CD14-positive monocyte (primary cell): ENCODE measurements at regions not wholly inside any gene's neighbourhood (a gene's known extent, or its start where the extent isn't known, plus 50 kb on each side); places are given as distances from the start of the nearest gene placed in this dataset.

Experiments
- DNase-seq, 3 donors: peaks; one replicate each; pipeline ENCODE4 v3.0.0-alpha.2; 2011 to 2022
- H2AFZ ChIP-seq: 2 replicates; pipeline ENCODE4 v1.6.0; 2012; ENCODE audit warnings: mild to moderate bottlenecking, low read depth, low read length, inconsistent platforms; ENCODE audit not compliant: insufficient read depth, poor library complexity, severe bottlenecking
- H3K27ac ChIP-seq, 2 donors: 1 replicate in 1 of 2; 2 replicates in 1 of 2; pipeline ENCODE4 v1.5.1; 2012 to 2013; ENCODE audit warnings: low read length in 2 of 2, control low read depth in 1 of 2, inconsistent platforms in 1 of 2, low read depth in 1 of 2, mild to moderate bottlenecking in 1 of 2
- H3K27me3 ChIP-seq, 2 donors: one replicate each; pipeline versions ENCODE4 v1.6.0 to v1.6.1; 2011 to 2013; ENCODE audit warnings: low read length in 2 of 2; ENCODE audit not compliant: control insufficient read depth in 2 of 2, insufficient read depth in 2 of 2
- H3K36me3 ChIP-seq, 2 donors: replicated peaks in 1 of 2; 1 replicate in 1 of 2; 2 replicates in 1 of 2; pipeline versions ENCODE4 v1.5.1 to v1.6.1; 2012 to 2013; ENCODE audit warnings: low read length in 2 of 2, control low read depth in 1 of 2, inconsistent platforms in 1 of 2, mild to moderate bottlenecking in 1 of 2; ENCODE audit not compliant: insufficient read depth in 2 of 2, control insufficient read depth in 1 of 2
- H3K4me1 ChIP-seq, 2 donors: 1 replicate in 1 of 2; 2 replicates in 1 of 2; pipeline versions ENCODE4 v1.5.1 to v1.6.1; 2012 to 2013; ENCODE audit warnings: low read length in 2 of 2, control low read depth in 1 of 2, inconsistent platforms in 1 of 2, mild to moderate bottlenecking in 1 of 2, moderate library complexity in 1 of 2; ENCODE audit not compliant: insufficient read depth in 2 of 2, control insufficient read depth in 1 of 2
- H3K4me2 ChIP-seq: replicated peaks from 2 replicates; pipeline ENCODE3; 2012; ENCODE audit warnings: low read length, moderate library complexity, mild to moderate bottlenecking; ENCODE audit not compliant: poor library complexity, severe bottlenecking; ENCODE audit errors: extremely low read depth
- H3K4me3 ChIP-seq, 3 experiments: fragments of 200-600 bp in 1 of 3; sonication (generic) in 1 of 3; replicated peaks in 1 of 3; 1 replicate in 2 of 3; 2 replicates in 1 of 3; pipeline ENCODE4 v1.5.1; 2011 to 2013; ENCODE audit warnings: low read length in 3 of 3, mild to moderate bottlenecking in 3 of 3, control low read depth in 2 of 3, low read depth in 2 of 3, inconsistent platforms in 1 of 3, moderate library complexity in 1 of 3
- H3K79me2 ChIP-seq: 2 replicates; pipeline ENCODE4 v1.6.0; 2012; ENCODE audit warnings: mild to moderate bottlenecking, control low read depth, inconsistent platforms, low read length, moderate library complexity; ENCODE audit not compliant: insufficient read depth
- H3K9ac ChIP-seq: 2 replicates; pipeline ENCODE4 v1.6.0; 2017; ENCODE audit warnings: low read length, mild to moderate bottlenecking; ENCODE audit not compliant: insufficient read depth, poor library complexity, severe bottlenecking
- H3K9me3 ChIP-seq, 2 donors: replicated peaks in 1 of 2; 1 replicate in 1 of 2; 2 replicates in 1 of 2; pipeline versions ENCODE4 v1.5.1 to v1.6.1; 2012 to 2013; ENCODE audit warnings: low read length in 2 of 2, control low read depth in 1 of 2; ENCODE audit not compliant: control insufficient read depth in 1 of 2, insufficient read depth in 1 of 2
- H4K20me1 ChIP-seq: 2 replicates; pipeline ENCODE4 v1.6.0; 2012; ENCODE audit warnings: mild to moderate bottlenecking, low read length, control low read depth, moderate library complexity; ENCODE audit not compliant: insufficient read depth
- H3K27ac Mint-ChIP-seq, 7 donors: one replicate each; pipeline ENCODE4 v1.8.0; 2020; ENCODE audit warnings: mild to moderate bottlenecking in 7 of 7, mixed read lengths in 7 of 7, moderate library complexity in 6 of 7, inconsistent platforms in 2 of 7
- H3K27me3 Mint-ChIP-seq, 3 donors: one replicate each; pipeline ENCODE4 v1.8.0; 2021 to 2022; ENCODE audit warnings: low read depth in 3 of 3, mild to moderate bottlenecking in 3 of 3, mixed read lengths in 3 of 3, moderate library complexity in 3 of 3, inconsistent platforms in 1 of 3
- H3K36me3 Mint-ChIP-seq, 2 donors: one replicate each; pipeline ENCODE4 v1.8.0; 2020; ENCODE audit warnings: mixed read lengths in 2 of 2, inconsistent platforms in 1 of 2, mild to moderate bottlenecking in 1 of 2
- H3K4me1 Mint-ChIP-seq: one replicate; pipeline ENCODE4 v1.8.0; 2020; ENCODE audit warnings: mild to moderate bottlenecking, mixed read lengths
- H3K4me3 Mint-ChIP-seq, 2 donors: one replicate each; pipeline ENCODE4 v1.8.0; 2020; ENCODE audit warnings: mild to moderate bottlenecking in 2 of 2, mixed read lengths in 2 of 2, moderate library complexity in 1 of 2
- H3K9me3 Mint-ChIP-seq, 7 donors: one replicate each; pipeline ENCODE4 v1.8.0; 2020 to 2022; ENCODE audit warnings: mixed read lengths in 7 of 7, mild to moderate bottlenecking in 6 of 7, moderate library complexity in 6 of 7, inconsistent platforms in 2 of 7
- WGBS: methylation state at CpG from one replicate; pipeline ENCODE4 v1.1.5; 2013; ENCODE audit warnings: missing lambda C conversion rate; ENCODE audit not compliant: insufficient coverage; 5-methylcytosine and 5-hydroxymethylcytosine counted together
- intact Hi-C, 2 donors: fragments of 100-400 bp; cut with micrococcal nuclease; formaldehyde crosslinking; loops; one replicate each; pipeline versions ENCODE4 v1.15.0 to v1.15.1; 2023
- TF ChIP-seq, protein P1 (sequence below): fragments of 200-600 bp; IDR thresholded peaks from one replicate; pipeline ENCODE4 v1.8.0; 2022; ENCODE audit warnings: antibody characterized with exemption, mild to moderate bottlenecking

DNA sequence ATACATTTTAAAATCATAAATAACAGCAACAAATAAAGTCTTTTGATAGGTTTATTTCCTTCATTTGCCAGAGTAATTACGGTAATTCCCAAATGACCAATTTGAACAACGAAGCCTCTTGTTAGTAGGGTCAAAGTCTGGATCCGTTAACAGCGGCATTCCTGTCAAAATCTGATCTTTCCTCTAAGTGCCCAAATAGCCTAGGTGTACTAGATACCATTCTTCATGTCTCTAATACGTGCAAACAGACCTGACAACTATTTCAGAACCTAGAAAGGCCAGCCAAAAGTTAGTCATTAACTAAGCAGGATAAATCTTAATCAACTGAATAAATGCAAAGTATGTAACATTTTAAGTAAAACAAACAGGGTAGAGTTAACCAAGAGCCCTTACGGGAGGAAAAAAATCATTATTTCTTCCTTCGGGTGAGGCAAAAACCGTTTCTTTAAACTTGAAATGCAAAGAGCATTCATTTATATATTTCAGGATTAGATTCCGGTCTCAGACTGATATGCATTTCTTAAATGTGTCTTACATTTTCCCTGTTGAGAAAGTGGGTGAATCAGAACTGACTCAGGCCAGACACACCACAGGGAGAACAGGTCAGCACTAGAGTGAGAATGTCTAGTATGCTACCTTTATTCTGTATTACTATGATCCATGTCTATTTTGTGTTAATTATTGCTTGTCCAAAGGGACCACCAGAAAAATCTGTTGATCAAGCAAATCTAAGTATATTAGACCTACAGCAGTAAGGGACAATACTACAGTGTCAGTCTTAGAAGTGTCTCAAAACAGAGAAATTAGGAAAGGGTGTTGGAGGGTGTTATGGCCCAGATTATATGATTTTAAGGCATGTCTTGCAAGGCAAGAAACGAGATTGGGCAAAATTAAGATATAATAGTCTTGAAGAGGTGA, 141.5 kb upstream of the NDUFV2 start:
- WGBS, result 97% methylated on average over 3 of the region's 10 CpGs
- H3K4me2 ChIP-seq, result no peak overlapping the region
- no peaks in the 10 kb centered on the region for H3K36me3 ChIP-seq
- H3K4me1 ChIP-seq, result peaks cover 9% of the 10 kb centered on the region in 2 donors
- Mint-ChIP-seq H3K9me3 (peaks cover 0 to 2% (median under 1%) of the 10 kb centered on the region in 7 donors), H3K4me3 (no peak overlapping the region), H3K4me1 (peaks cover 10% of the 10 kb centered on the region), H3K36me3 (no peaks in the 10 kb centered on the region), H3K27ac (no peak overlapping the region), H3K27me3 (peaks cover 0 to 15% (median 4%) of the 10 kb centered on the region in 3 donors)
- no peaks in the 10 kb centered on the region for H4K20me1 ChIP-seq
- TF ChIP-seq, protein P1, sequence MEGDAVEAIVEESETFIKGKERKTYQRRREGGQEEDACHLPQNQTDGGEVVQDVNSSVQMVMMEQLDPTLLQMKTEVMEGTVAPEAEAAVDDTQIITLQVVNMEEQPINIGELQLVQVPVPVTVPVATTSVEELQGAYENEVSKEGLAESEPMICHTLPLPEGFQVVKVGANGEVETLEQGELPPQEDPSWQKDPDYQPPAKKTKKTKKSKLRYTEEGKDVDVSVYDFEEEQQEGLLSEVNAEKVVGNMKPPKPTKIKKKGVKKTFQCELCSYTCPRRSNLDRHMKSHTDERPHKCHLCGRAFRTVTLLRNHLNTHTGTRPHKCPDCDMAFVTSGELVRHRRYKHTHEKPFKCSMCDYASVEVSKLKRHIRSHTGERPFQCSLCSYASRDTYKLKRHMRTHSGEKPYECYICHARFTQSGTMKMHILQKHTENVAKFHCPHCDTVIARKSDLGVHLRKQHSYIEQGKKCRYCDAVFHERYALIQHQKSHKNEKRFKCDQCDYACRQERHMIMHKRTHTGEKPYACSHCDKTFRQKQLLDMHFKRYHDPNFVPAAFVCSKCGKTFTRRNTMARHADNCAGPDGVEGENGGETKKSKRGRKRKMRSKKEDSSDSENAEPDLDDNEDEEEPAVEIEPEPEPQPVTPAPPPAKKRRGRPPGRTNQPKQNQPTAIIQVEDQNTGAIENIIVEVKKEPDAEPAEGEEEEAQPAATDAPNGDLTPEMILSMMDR, result no peak
- no peak overlapping the region for H2AFZ ChIP-seq
- no peaks in the 10 kb centered on the region for H3K9me3 ChIP-seq
- no peak overlapping the region for H3K27ac ChIP-seq
- intact Hi-C loops, result no loop called here
- H3K79me2 ChIP-seq, result no peaks in the 10 kb centered on the region
- H3K27me3 ChIP-seq, result no peaks in the 10 kb centered on the region
- DNase-seq, result no peak
- H3K9ac ChIP-seq, result no peak overlapping the region
- no peak overlapping the region for H3K4me3 ChIP-seq

DNA sequence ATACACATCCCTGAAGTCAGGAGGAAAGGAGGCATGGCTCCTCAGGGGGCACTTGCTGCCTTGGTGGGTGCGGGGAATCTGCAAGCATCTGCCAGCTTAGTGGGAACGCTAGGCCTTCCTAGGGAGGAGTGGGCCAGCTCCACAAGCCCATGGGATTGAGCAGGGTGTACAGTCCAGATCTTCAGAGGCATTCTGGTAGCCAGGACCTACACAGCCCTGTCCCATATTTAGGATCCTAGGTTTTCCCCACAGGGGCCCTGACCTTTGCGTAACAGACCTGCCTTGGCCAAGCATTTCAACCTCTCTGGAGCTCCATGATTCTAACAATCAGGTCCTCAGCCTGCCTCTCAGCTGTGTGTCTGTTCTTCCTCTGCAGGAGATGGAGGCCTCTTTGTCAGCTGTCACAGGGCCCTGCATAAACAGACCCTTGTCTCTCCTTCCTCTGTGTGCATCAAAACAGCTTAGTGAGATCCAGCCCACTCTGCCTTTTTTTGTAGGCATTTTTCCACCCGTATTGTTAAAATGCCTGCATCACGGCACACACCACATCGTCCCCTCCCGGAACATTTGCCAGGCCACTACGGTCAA, 140.2 kb upstream of the NDUFV2 start:
- whole genome bisulfite sequencing, result 100% methylated on average over 7 of the region's 8 CpGs
- no peaks in the 10 kb centered on the region for H3K27me3 ChIP-seq
- H3K9me3 Mint-ChIP-seq, result peaks cover 0 to 2% (median 0%) of the 10 kb centered on the region in 7 donors

More for the DNA sequence above, 140.2 kb upstream of the NDUFV2 start:
- Histone ChIP-seq H3K9me3 (no peaks in the 10 kb centered on the region), H3K4me1 (peaks cover 20 to 21% of the 10 kb centered on the region in 2 donors), H3K4me2 (no peak overlapping the region), H3K4me3 (no peak overlapping the region), H3K9ac (no peak overlapping the region), H3K79me2 (no peaks in the 10 kb centered on the region), H3K36me3 (no peaks in the 10 kb centered on the region), H2AFZ (no peak overlapping the region), H3K27ac (no peak overlapping the region), H4K20me1 (no peaks in the 10 kb centered on the region)
- TF ChIP-seq, protein P1, result no peak
- Mint-ChIP-seq H3K4me3 (no peak overlapping the region), H3K36me3 (no peaks in the 10 kb centered on the region), H3K27ac (peak overlapping the region in 2 of 7 donors; percentile 11 to 50), H3K4me1 (peaks cover 22% of the 10 kb centered on the region), H3K27me3 (peaks cover 0 to 10% (median 3%) of the 10 kb centered on the region in 3 donors)
- DNase-seq, result no peak
- intact Hi-C loops, result no loop called here
